ENCODE measurements at regions not wholly inside any gene's neighbourhood (a gene's known extent, or its start where the extent isn't known, plus 50 kb on each side); places are given as distances from the start of the nearest gene placed in this dataset.

- no peak for TF ChIP-seq POLR2AphosphoS5 (IDR thresholded peaks at IDR 0.05; ENCODE audit: low read length)
- TF ChIP-seq NRF1 (conservative IDR thresholded peaks at IDR 0.05; ENCODE audit: low read depth, low read length): no peak
- no peak for TF ChIP-seq SIN3A (IDR thresholded peaks at IDR 0.05; ENCODE audit: low read depth, low read length)
- TF ChIP-seq CTCF (IDR thresholded peaks at IDR 0.05 in 2 of 3, conservative IDR thresholded peaks at IDR 0.05 in 1 of 3; ENCODE audit: control insufficient read depth in 2 of 3, extremely low read depth in 1 of 3, insufficient read depth in 1 of 3, low read depth in 3 of 3, low read length in 3 of 3): no peak
- TF ChIP-seq NKRF (conservative IDR thresholded peaks at IDR 0.05): no peak
- no peak for TF ChIP-seq TBL1XR1 (IDR thresholded peaks at IDR 0.05; ENCODE audit: low read depth, low read length)
- TF ChIP-seq GABPA (IDR thresholded peaks at IDR 0.05; ENCODE audit: low read depth): no peak
- no peak for TF ChIP-seq SP1 (IDR thresholded peaks at IDR 0.05; ENCODE audit: low read depth, low read length)
- TF ChIP-seq POLR2A (IDR thresholded peaks at IDR 0.05; ENCODE audit: low read depth, low read length): no peak
Measured at GRCh38 chr10:125556882-125557281, 126.1 kb downstream of the TEX36 start.
